ENCODE measurements at regions not wholly inside any gene's neighbourhood (a gene's known extent, or its start where the extent isn't known, plus 50 kb on each side); places are given as distances from the start of the nearest gene placed in this dataset.

GRCh38 chr4:123862812-123863211, 466.2 kb downstream of the SPRY1 start:
- no peaks in the 10 kb centered on the region for H3K27me3 ChIP-seq (ENCODE audit: control insufficient read depth in 1 of 2, insufficient read depth in 2 of 2, low read length in 2 of 2)
- H3K4me3 ChIP-seq (ENCODE audit: low read depth in 1 of 2, low read length in 2 of 2): no peak overlapping the region
- H3K36me3 ChIP-seq (ENCODE audit: control insufficient read depth in 2 of 2, insufficient read depth in 2 of 2, low read length in 1 of 2): no peaks in the 10 kb centered on the region
- H3K27ac ChIP-seq (ENCODE audit: low read depth in 2 of 2, low read length in 1 of 2): no peak overlapping the region
- H3K4me1 ChIP-seq (ENCODE audit: control insufficient read depth in 2 of 2, insufficient read depth in 2 of 2, low read length in 1 of 2): no peaks in the 10 kb centered on the region
- H3K9me3 ChIP-seq (ENCODE audit: control insufficient read depth in 2 of 2, insufficient read depth in 1 of 2, low read depth in 1 of 2, low read length in 1 of 2): no peaks in the 10 kb centered on the region
- WGBS, 2 donors: 71 to 77% methylated on average over 4 of the region's 4 CpGs

DNA sequence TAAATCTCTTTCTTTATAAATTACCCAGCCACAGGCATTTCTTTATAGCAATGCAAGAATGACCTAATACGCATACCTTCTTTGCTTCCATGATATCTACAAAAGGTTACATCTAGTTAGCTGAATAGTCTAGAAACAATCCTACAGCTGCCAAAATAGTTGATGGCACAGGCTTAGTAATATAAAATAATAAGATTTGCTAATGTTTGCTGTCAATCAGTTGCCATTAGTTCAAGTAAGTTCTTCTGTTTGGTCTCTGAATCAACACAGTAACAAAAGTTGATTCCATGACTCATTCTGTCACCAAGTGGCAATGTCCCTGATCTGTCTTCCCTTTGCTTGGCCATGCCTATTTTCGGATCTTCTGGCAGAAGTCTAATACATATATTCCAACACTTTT, 470.2 kb downstream of the SPRY1 start:
- Histone ChIP-seq H3K4me3 (ENCODE audit: low read depth in 1 of 2, low read length in 2 of 2) (no peak overlapping the region), H3K36me3 (ENCODE audit: control insufficient read depth in 2 of 2, insufficient read depth in 2 of 2, low read length in 1 of 2) (no peaks in the 10 kb centered on the region), H3K4me1 (ENCODE audit: control insufficient read depth in 2 of 2, insufficient read depth in 2 of 2, low read length in 1 of 2) (no peaks in the 10 kb centered on the region), H3K27ac (ENCODE audit: low read depth in 2 of 2, low read length in 1 of 2) (no peak overlapping the region), H3K9me3 (ENCODE audit: control insufficient read depth in 2 of 2, insufficient read depth in 1 of 2, low read depth in 1 of 2, low read length in 1 of 2) (no peaks in the 10 kb centered on the region), H3K27me3 (ENCODE audit: control insufficient read depth in 1 of 2, insufficient read depth in 2 of 2, low read length in 2 of 2) (no peaks in the 10 kb centered on the region)
- 72 to 76% methylated on average over 2 of the region's 2 CpGs for WGBS, 2 donors

- Histone ChIP-seq H3K9me3 (ENCODE audit: control insufficient read depth in 2 of 2, insufficient read depth in 1 of 2, low read depth in 1 of 2, low read length in 1 of 2) (no peaks in the 10 kb centered on the region), H3K27me3 (ENCODE audit: control insufficient read depth in 1 of 2, insufficient read depth in 2 of 2, low read length in 2 of 2) (no peaks in the 10 kb centered on the region), H3K4me1 (ENCODE audit: control insufficient read depth in 2 of 2, insufficient read depth in 2 of 2, low read length in 1 of 2) (no peaks in the 10 kb centered on the region), H3K36me3 (ENCODE audit: control insufficient read depth in 2 of 2, insufficient read depth in 2 of 2, low read length in 1 of 2) (no peaks in the 10 kb centered on the region), H3K27ac (ENCODE audit: low read depth in 2 of 2, low read length in 1 of 2) (no peak overlapping the region), H3K4me3 (ENCODE audit: low read depth in 1 of 2, low read length in 2 of 2) (no peak overlapping the region)
Measured at GRCh38 chr4:123867910-123868587, 471.5 kb downstream of the SPRY1 start.

DNA sequence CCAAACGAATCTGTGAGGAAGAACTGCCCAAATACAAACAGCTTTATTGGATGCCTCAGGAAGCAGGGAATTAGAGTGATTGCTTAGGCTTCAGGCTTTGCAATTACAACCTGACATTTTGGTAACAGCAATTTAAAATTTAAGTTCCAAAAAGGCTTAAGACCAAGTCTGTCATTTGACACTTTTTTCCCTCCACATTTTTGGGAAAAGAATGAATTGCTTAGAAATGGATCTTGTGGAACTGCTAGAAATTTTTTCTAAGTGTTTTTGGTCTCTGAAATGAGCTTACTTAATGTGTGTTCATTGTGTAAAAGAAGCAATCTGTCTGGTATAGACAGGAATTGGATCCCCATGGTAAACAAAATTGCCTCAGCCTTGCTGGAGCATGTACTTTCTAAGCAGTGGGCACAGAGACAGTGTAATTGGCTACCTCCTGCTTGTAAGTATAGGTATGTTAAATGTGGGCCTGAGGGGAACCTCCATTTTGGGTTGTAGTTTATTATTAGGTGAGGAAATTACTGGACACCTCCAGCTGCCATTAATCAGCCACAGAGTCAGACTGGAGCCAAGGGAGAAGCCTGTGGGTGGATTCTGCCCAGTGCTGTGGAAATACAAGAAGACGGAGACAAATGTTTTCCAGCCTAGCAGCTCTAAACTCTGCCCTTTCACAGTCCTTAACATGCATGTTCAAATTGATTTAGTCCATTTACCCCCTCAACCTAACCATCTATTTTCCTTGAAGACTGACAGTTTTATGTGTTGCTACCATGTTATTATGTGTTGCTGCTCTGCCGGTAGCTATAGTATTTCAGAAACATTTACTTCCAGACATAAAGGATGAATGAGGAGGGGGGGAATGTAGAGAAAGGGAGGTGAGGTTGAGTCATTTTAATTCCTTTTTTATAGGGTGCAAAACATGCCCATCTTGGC, 473.0 kb downstream of the SPRY1 start:
- WGBS, 2 donors: 67 to 74% methylated on average over 3 of the region's 3 CpGs
- Histone ChIP-seq H3K9me3 (ENCODE audit: control insufficient read depth in 2 of 2, insufficient read depth in 1 of 2, low read depth in 1 of 2, low read length in 1 of 2) (no peaks in the 10 kb centered on the region), H3K27ac (ENCODE audit: low read depth in 2 of 2, low read length in 1 of 2) (no peak overlapping the region), H3K27me3 (ENCODE audit: control insufficient read depth in 1 of 2, insufficient read depth in 2 of 2, low read length in 2 of 2) (no peaks in the 10 kb centered on the region), H3K36me3 (ENCODE audit: control insufficient read depth in 2 of 2, insufficient read depth in 2 of 2, low read length in 1 of 2) (no peaks in the 10 kb centered on the region), H3K4me3 (ENCODE audit: low read depth in 1 of 2, low read length in 2 of 2) (no peak overlapping the region), H3K4me1 (ENCODE audit: control insufficient read depth in 2 of 2, insufficient read depth in 2 of 2, low read length in 1 of 2) (no peaks in the 10 kb centered on the region)

GRCh38 chr4:123870216-123870876, 473.8 kb downstream of the SPRY1 start:
- H3K4me3 ChIP-seq (ENCODE audit: low read depth in 1 of 2, low read length in 2 of 2): no peak overlapping the region
- WGBS, 2 donors: 51 to 57% methylated on average over 4 of the region's 4 CpGs
- H3K36me3 ChIP-seq (ENCODE audit: control insufficient read depth in 2 of 2, insufficient read depth in 2 of 2, low read length in 1 of 2): no peaks in the 10 kb centered on the region
- no peaks in the 10 kb centered on the region for H3K27me3 ChIP-seq (ENCODE audit: control insufficient read depth in 1 of 2, insufficient read depth in 2 of 2, low read length in 2 of 2)
- H3K9me3 ChIP-seq (ENCODE audit: control insufficient read depth in 2 of 2, insufficient read depth in 1 of 2, low read depth in 1 of 2, low read length in 1 of 2): no peaks in the 10 kb centered on the region
- H3K4me1 ChIP-seq (ENCODE audit: control insufficient read depth in 2 of 2, insufficient read depth in 2 of 2, low read length in 1 of 2): no peaks in the 10 kb centered on the region
- no peak overlapping the region for H3K27ac ChIP-seq (ENCODE audit: low read depth in 2 of 2, low read length in 1 of 2)

GRCh38 chr4:123871341-123871740, 474.7 kb downstream of the SPRY1 start:
- H3K36me3 ChIP-seq (ENCODE audit: control insufficient read depth in 2 of 2, insufficient read depth in 2 of 2, low read length in 1 of 2): no peaks in the 10 kb centered on the region

DNA sequence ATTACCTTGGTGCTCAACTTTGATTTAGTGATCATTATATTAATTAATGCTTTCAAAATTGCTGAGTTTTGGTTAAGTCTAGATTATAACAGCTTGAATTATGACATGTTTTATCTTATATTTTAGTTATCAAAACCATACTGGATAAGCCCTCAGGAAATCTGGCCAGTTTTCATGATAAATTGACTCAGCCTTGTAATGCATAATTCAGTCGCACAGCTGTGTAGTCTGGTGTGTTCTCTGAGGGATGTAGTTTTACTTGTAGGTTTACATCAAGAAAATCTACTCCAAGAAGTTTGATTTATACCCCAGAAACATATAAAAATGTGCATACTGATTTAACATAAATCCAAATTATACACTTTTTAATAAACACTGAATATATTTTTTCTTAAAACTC, 477.5 kb downstream of the SPRY1 start:
- WGBS, 2 donors: 50 to 61% methylated on average over 1 of the region's 1 CpG
- Histone ChIP-seq H3K4me3 (ENCODE audit: low read depth in 1 of 2, low read length in 2 of 2) (no peak overlapping the region), H3K4me1 (ENCODE audit: control insufficient read depth in 2 of 2, insufficient read depth in 2 of 2, low read length in 1 of 2) (no peaks in the 10 kb centered on the region), H3K36me3 (ENCODE audit: control insufficient read depth in 2 of 2, insufficient read depth in 2 of 2, low read length in 1 of 2) (no peaks in the 10 kb centered on the region), H3K27ac (ENCODE audit: low read depth in 2 of 2, low read length in 1 of 2) (no peak overlapping the region), H3K27me3 (ENCODE audit: control insufficient read depth in 1 of 2, insufficient read depth in 2 of 2, low read length in 2 of 2) (no peaks in the 10 kb centered on the region), H3K9me3 (ENCODE audit: control insufficient read depth in 2 of 2, insufficient read depth in 1 of 2, low read depth in 1 of 2, low read length in 1 of 2) (no peaks in the 10 kb centered on the region)

More at GRCh38 chr4:123871341-123871740, 474.7 kb downstream of the SPRY1 start:
- 80 to 86% methylated on average over 6 of the region's 6 CpGs for WGBS, 2 donors
- H3K4me1 ChIP-seq (ENCODE audit: control insufficient read depth in 2 of 2, insufficient read depth in 2 of 2, low read length in 1 of 2): no peaks in the 10 kb centered on the region
- no peak overlapping the region for H3K27ac ChIP-seq (ENCODE audit: low read depth in 2 of 2, low read length in 1 of 2)
- no peak overlapping the region for H3K4me3 ChIP-seq (ENCODE audit: low read depth in 1 of 2, low read length in 2 of 2)
- no peaks in the 10 kb centered on the region for H3K9me3 ChIP-seq (ENCODE audit: control insufficient read depth in 2 of 2, insufficient read depth in 1 of 2, low read depth in 1 of 2, low read length in 1 of 2)
- H3K27me3 ChIP-seq (ENCODE audit: control insufficient read depth in 1 of 2, insufficient read depth in 2 of 2, low read length in 2 of 2): no peaks in the 10 kb centered on the region

GRCh38 chr4:123876143-123876542, 479.5 kb downstream of the SPRY1 start:
- Histone ChIP-seq H3K36me3 (ENCODE audit: control insufficient read depth in 2 of 2, insufficient read depth in 2 of 2, low read length in 1 of 2) (no peaks in the 10 kb centered on the region), H3K4me3 (ENCODE audit: low read depth in 1 of 2, low read length in 2 of 2) (no peak overlapping the region), H3K9me3 (ENCODE audit: control insufficient read depth in 2 of 2, insufficient read depth in 1 of 2, low read depth in 1 of 2, low read length in 1 of 2) (no peaks in the 10 kb centered on the region), H3K27me3 (ENCODE audit: control insufficient read depth in 1 of 2, insufficient read depth in 2 of 2, low read length in 2 of 2) (no peaks in the 10 kb centered on the region), H3K27ac (ENCODE audit: low read depth in 2 of 2, low read length in 1 of 2) (no peak overlapping the region), H3K4me1 (ENCODE audit: control insufficient read depth in 2 of 2, insufficient read depth in 2 of 2, low read length in 1 of 2) (no peaks in the 10 kb centered on the region)
- WGBS, 2 donors: 75 to 77% methylated on average over 4 of the region's 4 CpGs

GRCh38 chr4:123876671-123877101, 480.1 kb downstream of the SPRY1 start:
- 65 to 70% methylated on average over 2 of the region's 2 CpGs for WGBS, 2 donors
- H3K36me3 ChIP-seq (ENCODE audit: control insufficient read depth in 2 of 2, insufficient read depth in 2 of 2, low read length in 1 of 2): no peaks in the 10 kb centered on the region
- no peaks in the 10 kb centered on the region for H3K4me1 ChIP-seq (ENCODE audit: control insufficient read depth in 2 of 2, insufficient read depth in 2 of 2, low read length in 1 of 2)
- no peaks in the 10 kb centered on the region for H3K9me3 ChIP-seq (ENCODE audit: control insufficient read depth in 2 of 2, insufficient read depth in 1 of 2, low read depth in 1 of 2, low read length in 1 of 2)
- H3K27me3 ChIP-seq (ENCODE audit: control insufficient read depth in 1 of 2, insufficient read depth in 2 of 2, low read length in 2 of 2): no peaks in the 10 kb centered on the region
- H3K27ac ChIP-seq (ENCODE audit: low read depth in 2 of 2, low read length in 1 of 2): no peak overlapping the region
- no peak overlapping the region for H3K4me3 ChIP-seq (ENCODE audit: low read depth in 1 of 2, low read length in 2 of 2)
